Stimulated activated CD8-positive, alpha-beta memory T cell treated with anti-CD3 and anti-CD28 coated beads, Interleukin-4, amount 100 ng/mL, for 24 hours (primary cell): ENCODE measurements at regions not wholly inside any gene's neighbourhood (a gene's known extent, or its start where the extent isn't known, plus 50 kb on each side); places are given as distances from the start of the nearest gene placed in this dataset.
"Not testable (repeated sequence)": the region's sequence is repeated elsewhere in the genome, so short reads cannot be mapped to it uniquely, and the experiment has no call there.

Experiments used
- DNase-seq: peaks from one replicate; pipeline ENCODE4 v3.0.0-alpha.2; 2020; ENCODE audit warnings: low read depth

- DNase-seq = no peak
Observed at GRCh38 chr12:70070494-70071007, 172.7 kb upstream of the CNOT2 start.

DNA sequence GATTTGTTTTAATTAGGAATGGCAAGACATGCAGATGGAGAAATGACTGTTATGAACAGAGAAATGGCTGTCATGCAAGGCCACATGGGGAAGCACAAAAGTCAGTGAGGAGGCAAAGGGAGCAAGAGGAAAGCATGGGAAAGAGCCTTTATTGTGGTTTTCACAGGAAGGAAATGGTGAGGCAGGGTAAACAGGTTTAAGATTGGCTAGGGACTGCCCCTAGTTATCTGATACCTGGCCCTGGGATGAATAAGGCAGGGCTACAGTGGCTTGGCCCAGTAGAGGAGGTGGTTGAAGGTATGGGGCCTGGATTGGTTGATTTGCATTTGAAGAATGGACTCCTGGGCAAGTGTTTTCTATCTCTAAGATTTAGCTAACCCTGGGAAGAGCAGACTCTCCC lies 168.7 kb upstream of the CNOT2 start:
- DNase-seq = no peak

- no peak for DNase-seq
Observed at GRCh38 chr12:70077441-70077840, 165.8 kb upstream of the CNOT2 start.

DNA sequence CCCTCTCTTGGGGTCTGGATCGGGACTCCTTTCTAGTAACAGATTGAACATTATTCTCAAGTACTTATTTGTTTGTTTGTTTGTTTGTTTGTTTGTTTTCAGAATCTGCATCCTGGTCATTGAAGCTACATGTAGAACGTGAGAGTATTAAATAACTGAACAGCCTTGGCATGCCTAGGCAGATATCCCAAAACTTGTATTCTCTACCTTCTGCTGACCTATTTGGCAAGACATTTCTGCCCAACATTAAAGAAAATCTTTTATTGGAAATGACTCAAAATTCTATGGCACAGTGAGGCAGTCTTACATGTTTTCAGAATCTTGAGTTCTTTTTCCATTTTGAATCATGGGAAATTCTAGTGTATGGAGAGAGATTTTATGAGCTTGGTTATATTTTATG lies 165.1 kb upstream of the CNOT2 start:
- DNase-seq = no peak

DNA sequence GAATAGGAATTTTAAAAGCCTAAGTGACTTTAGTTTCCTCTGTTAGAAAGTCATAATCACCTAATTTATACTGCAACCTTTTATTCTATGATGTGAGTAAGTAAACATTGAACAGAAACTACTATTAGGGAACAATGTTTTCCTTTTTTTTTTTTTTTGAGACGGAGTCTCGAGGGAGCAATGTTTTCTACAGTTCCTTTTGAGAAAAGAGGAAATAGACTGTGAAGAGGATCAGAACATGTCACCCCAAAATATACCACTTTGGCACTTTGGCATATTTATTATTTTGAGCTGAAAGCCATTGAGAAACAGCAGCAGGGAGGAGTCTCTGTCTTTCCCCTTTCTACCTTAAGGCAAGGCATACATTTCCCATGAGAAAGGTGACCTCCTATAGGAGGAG lies 162.7 kb upstream of the CNOT2 start:
- DNase-seq = no peak

GRCh38 chr12:70082997-70083676 lies 160.1 kb upstream of the CNOT2 start:
- no peak for DNase-seq

- DNase-seq = no peak
Observed at GRCh38 chr12:70083677-70084020, 159.6 kb upstream of the CNOT2 start.

- DNase-seq = not testable (repeated sequence)
Observed at GRCh38 chr12:70086372-70086771, 156.9 kb upstream of the CNOT2 start.

DNA sequence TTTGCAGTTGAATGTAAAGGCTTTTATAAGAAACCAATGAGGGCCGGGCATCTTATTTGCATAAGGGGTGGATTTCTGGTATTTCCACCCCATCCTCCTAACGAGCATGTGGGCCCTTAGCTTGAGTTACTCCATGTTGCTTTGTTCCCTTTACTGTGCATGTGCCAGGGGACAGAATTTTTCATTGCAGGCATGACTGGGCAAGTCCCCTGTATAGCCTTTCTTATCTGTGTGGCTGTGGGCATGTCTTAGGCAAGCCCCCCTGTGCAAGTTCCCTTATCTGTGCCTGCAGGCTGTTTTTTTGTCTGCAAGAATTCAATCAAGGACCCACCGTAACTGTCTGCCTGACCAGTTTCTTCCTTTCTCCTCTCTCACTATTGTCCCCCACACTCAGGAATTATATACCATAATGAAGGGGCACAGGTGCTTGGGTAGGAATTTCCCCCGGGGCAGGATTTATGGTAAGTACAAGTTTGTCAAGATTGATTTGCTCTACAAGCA lies 152.2 kb upstream of the CNOT2 start:
- DNase-seq = no peak

DNA sequence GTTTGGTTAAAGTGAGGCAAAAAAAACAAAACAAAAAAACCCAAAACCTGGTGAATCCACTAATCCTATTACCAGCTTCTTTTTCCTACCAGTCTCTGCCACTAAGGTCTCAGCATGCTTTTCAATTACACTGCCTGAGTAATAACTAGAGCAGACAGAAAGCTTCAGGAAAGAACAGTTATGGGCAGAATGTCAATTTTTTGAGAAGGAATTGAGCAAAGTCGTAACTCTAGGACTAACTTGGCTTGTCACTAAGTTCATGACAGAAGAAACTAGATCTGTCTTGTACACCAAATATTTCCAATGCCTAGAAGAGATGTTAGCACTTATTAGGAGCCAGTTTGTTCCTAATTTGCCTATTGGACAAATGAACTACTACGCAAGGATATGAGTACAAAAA lies 148.8 kb upstream of the CNOT2 start:
- DNase-seq = no peak

GRCh38 chr12:70096759-70097410 lies 146.3 kb upstream of the CNOT2 start:
- DNase-seq = no peak

- no peak for DNase-seq
Observed at GRCh38 chr12:70101064-70101463, 142.2 kb upstream of the CNOT2 start.

DNA sequence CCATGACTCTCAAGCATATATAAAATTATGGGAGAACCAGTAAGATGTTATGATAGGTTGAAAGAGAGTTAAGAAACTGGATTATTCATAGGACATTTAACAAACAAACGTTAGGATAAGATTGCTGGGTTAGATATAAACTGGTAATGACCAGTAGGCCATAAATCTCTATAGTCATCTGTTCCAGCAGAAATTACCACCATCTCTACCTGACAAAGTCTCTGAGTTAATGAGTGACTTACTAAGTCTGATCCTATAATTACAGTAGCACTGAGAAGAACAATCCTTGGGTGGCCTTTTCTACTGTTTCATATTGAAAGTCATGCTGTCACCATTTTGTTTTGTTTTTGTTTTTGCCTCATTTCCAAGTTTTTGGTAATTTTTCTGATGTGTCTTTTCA lies 136.9 kb upstream of the CNOT2 start:
- no peak for DNase-seq

GRCh38 chr12:70110085-70110484 lies 133.1 kb upstream of the CNOT2 start:
- no peak for DNase-seq

DNA sequence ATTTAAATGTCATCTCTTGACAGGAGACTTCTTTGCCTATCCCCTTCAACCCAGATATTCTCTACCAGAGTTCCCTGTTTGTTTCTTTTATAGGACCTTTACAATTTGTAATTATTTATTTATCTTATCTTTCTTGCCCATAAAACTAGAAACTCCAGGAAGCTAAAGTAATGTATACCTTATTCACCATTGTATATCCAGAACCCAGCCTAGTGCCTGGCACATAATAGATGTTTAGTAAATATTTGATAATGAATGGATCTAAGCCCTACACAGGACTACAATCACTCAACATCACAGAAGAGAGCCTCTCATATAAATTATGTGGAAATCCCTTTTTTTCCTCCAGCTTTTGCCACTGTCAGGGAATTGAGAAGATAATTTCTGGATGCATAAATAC lies 125.6 kb upstream of the CNOT2 start:
- DNase-seq = no peak

DNA sequence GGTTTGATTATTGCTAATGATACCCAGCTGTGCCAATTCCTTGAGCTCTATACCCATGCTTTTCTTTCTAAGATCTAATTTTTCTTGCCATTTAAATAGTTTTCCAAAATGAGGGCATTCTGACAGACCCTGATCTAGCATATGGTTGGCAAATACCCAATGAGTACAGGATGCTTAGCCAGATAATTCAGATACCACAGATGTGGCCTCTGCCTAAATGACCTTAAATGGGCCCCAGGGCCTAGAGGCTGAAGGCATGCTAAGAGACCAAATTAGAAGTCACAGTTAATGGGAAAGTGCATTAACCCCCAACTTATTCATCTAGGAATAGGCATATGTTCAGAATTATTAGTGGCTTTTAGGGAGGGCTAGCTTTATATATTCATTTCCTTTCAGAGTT lies 122.3 kb upstream of the CNOT2 start:
- no peak for DNase-seq

- DNase-seq = no peak
Observed at GRCh38 chr12:70121562-70121961, 121.7 kb upstream of the CNOT2 start.

DNA sequence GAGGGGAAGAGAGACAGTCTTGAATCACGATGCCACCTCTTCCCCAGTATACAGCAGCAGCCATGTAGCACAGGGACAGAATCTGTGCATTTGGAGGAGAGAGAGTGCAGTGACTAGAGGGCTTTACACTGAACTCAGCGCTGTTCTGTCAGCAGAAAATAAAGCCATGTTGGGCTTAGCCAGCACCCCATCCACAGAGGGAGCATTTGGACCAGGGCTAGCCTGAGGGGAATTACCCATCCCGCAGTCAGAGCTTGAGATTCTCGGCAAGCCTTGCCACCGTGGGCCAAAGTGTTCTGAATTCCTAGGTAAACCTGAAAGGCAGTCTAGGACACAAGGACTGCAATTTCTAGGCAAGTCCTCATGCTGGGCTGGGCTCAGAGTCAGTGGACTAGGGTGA lies 120.4 kb upstream of the CNOT2 start:
- DNase-seq = no peak

GRCh38 chr12:70149013-70149412 lies 94.2 kb upstream of the CNOT2 start:
- no peak for DNase-seq

GRCh38 chr12:70149665-70150064 lies 93.6 kb upstream of the CNOT2 start:
- no peak for DNase-seq

GRCh38 chr12:70150230-70150629 lies 93.0 kb upstream of the CNOT2 start:
- DNase-seq = no peak

DNA sequence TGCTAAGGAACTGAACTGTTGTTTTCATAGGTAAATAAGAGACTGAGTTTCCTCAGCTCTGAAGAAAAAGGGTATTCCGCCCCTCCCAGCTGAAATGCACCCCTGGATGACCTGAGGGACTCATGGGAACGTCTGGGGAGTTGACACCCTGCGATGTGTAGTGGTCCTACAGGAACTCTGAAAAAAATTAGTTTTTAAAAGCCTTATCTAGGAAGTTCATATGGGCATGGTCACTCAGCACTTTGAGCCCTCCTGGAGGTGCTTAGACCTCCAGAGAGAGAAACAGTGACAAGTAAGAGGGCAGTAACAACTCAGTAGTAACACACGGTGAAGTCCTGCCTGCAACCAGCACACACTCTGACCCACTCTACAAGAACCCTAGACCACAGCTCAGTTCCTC lies 91.2 kb upstream of the CNOT2 start:
- DNase-seq = no peak

- no peak for DNase-seq
Observed at GRCh38 chr12:70154087-70154638, 89.1 kb upstream of the CNOT2 start.
